IMR-90 (cell line): ENCODE measurements at regions not wholly inside any gene's neighbourhood (a gene's known extent, or its start where the extent isn't known, plus 50 kb on each side); places are given as distances from the start of the nearest gene placed in this dataset.

Experiments used
- ATAC-seq: fragments of 200-7000 bp; cut with Tn5 transposase; 2 replicates; pipeline ENCODE4 v1.9.1; 2020; ENCODE audit warnings: low read depth, mild to moderate bottlenecking, moderate library complexity
- BruUV-seq: library from RNA; stranded (reverse); fragments of 400-500 nt; replicated peaks from 2 replicates; lab custom pipeline; 2021; lab: Mats Ljungman, UMichigan
- CTCF ChIA-PET: fragments of 300-600 bp; formaldehyde crosslinking; extraction: SDS; loops from one replicate; lab custom pipeline; 2021; ENCODE audit warnings: antibody characterized with exemption; lab: Yijun Ruan, JAX
- POLR2A ChIA-PET: fragments of 300-600 bp; sonication (Branson Sonifier 250); formaldehyde crosslinking; loops from one replicate; lab custom pipeline; 2022; ENCODE audit warnings: antibody characterized with exemption; ENCODE audit not compliant: unreplicated experiment; lab: Charles Lee
- DNase-seq: peaks from one replicate; pipeline ENCODE4 v3.0.0; 2013
- H2AFZ ChIP-seq: replicated peaks from 2 replicates; pipeline ENCODE3; 2013; ENCODE audit warnings: low read length, mild to moderate bottlenecking; ENCODE audit not compliant: poor library complexity
- H2AK5ac ChIP-seq: 2 replicates; pipeline ENCODE4 v1.6.1; 2013; ENCODE audit warnings: low read depth, low read length, inconsistent platforms
- H2AK9ac ChIP-seq: replicated peaks from 2 replicates; pipeline ENCODE3; 2013; ENCODE audit warnings: mild to moderate bottlenecking, low read depth, low read length, moderate library complexity; ENCODE audit not compliant: poor library complexity
- H2BK120ac ChIP-seq: 2 replicates; pipeline ENCODE4 v1.6.1; 2013; ENCODE audit warnings: low read depth, low read length, inconsistent platforms
- H2BK15ac ChIP-seq: 3 replicates; pipeline ENCODE4 v1.6.1; 2013; ENCODE audit warnings: low read depth, low read length, inconsistent platforms
- H2BK20ac ChIP-seq: 2 replicates; pipeline ENCODE4 v1.6.1; 2013; ENCODE audit warnings: low read depth, mild to moderate bottlenecking, inconsistent platforms, low read length, moderate library complexity
- H2BK5ac ChIP-seq: 2 replicates; pipeline ENCODE4 v1.6.1; 2013; ENCODE audit warnings: mild to moderate bottlenecking, low read depth, low read length, inconsistent platforms; ENCODE audit not compliant: poor library complexity, severe bottlenecking
- H3K14ac ChIP-seq: replicated peaks from 2 replicates; pipeline ENCODE4 v1.6.1; 2013; ENCODE audit warnings: low read depth, low read length, inconsistent platforms
- H3K18ac ChIP-seq: 2 replicates; pipeline ENCODE4 v1.6.1; 2013; ENCODE audit warnings: low read depth, low read length, control low read depth
- H3K23ac ChIP-seq: 2 replicates; pipeline ENCODE4 v1.6.1; 2013; ENCODE audit warnings: low read depth, low read length, inconsistent platforms
- H3K27ac ChIP-seq: 2 replicates; pipeline ENCODE4 v1.5.1; 2013; ENCODE audit warnings: mild to moderate bottlenecking, control low read depth, low read length; ENCODE audit not compliant: insufficient read depth
- H3K27me3 ChIP-seq: 2 replicates; pipeline ENCODE4 v1.6.1; 2013; ENCODE audit warnings: low read length; ENCODE audit not compliant: control insufficient read depth, insufficient read depth
- H3K36me3 ChIP-seq: 2 replicates; pipeline ENCODE4 v1.6.1; 2013; ENCODE audit warnings: low read length, mixed read lengths; ENCODE audit not compliant: control insufficient read depth, insufficient read depth
- H3K4ac ChIP-seq: 2 replicates; pipeline ENCODE4 v1.6.1; 2013; ENCODE audit warnings: low read depth, low read length, inconsistent platforms
- H3K4me1 ChIP-seq: 2 replicates; pipeline ENCODE4 v1.6.1; 2013; ENCODE audit warnings: low read length, mixed read lengths; ENCODE audit not compliant: control insufficient read depth, insufficient read depth
- H3K4me2 ChIP-seq: 2 replicates; pipeline ENCODE4 v1.6.1; 2013; ENCODE audit warnings: low read depth, mild to moderate bottlenecking, control low read depth, low read length, moderate library complexity
- H3K4me3 ChIP-seq: 2 replicates; pipeline ENCODE4 v1.5.1; 2013; ENCODE audit warnings: low read depth, mild to moderate bottlenecking, control low read depth, low read length, moderate library complexity; ENCODE audit not compliant: insufficient read depth
- H3K56ac ChIP-seq: 2 replicates; pipeline ENCODE4 v1.6.1; 2013; ENCODE audit warnings: low read length, inconsistent platforms; ENCODE audit not compliant: insufficient read depth; ENCODE audit errors: extremely low read depth
- H3K79me1 ChIP-seq, 2 experiments: 2 replicates each; pipeline ENCODE4 v1.6.1; 2013; ENCODE audit warnings: low read length in 2 of 2, inconsistent platforms in 1 of 2, low read depth in 1 of 2
- H3K9ac ChIP-seq: 2 replicates; pipeline ENCODE4 v1.6.1; 2013; ENCODE audit warnings: low read depth, low read length, control low read depth
- H3K9me1 ChIP-seq: 2 replicates; pipeline ENCODE4 v1.6.1; 2013; ENCODE audit warnings: low read length, inconsistent platforms; ENCODE audit not compliant: insufficient read depth
- H3K9me3 ChIP-seq: 2 replicates; pipeline ENCODE4 v1.6.1; 2013; ENCODE audit warnings: low read length; ENCODE audit not compliant: control insufficient read depth, insufficient read depth
- H4K20me1 ChIP-seq: 2 replicates; pipeline ENCODE4 v1.6.1; 2013; ENCODE audit warnings: low read length, inconsistent platforms; ENCODE audit not compliant: insufficient read depth
- H4K5ac ChIP-seq: 2 replicates; pipeline ENCODE4 v1.6.1; 2013; ENCODE audit warnings: mild to moderate bottlenecking, low read depth, low read length, control low read depth
- H4K8ac ChIP-seq, 2 experiments: 2 replicates each; pipeline ENCODE4 v1.6.1; 2013; ENCODE audit warnings: low read depth in 2 of 2, low read length in 2 of 2, control low read depth in 1 of 2, inconsistent platforms in 1 of 2
- H4K91ac ChIP-seq: 2 replicates; pipeline ENCODE4 v1.6.1; 2013; ENCODE audit warnings: low read depth, low read length, inconsistent platforms; ENCODE audit not compliant: insufficient read depth
- BHLHE40 ChIP-seq: fragments of 150-350 bp; IDR thresholded peaks from 2 replicates; pipeline ENCODE4 v1.6.1; 2016; ENCODE audit warnings: mild to moderate bottlenecking, low read depth, low read length
- CEBPB ChIP-seq: IDR thresholded peaks from 2 replicates; pipeline ENCODE4 v1.6.1; 2012; ENCODE audit warnings: low read depth, low read length, improper control_type of control experiment
- CHD1 ChIP-seq: IDR thresholded peaks from 2 replicates; pipeline ENCODE4 v1.6.1; 2012; ENCODE audit warnings: low read depth, low read length, improper control_type of control experiment
- CTCF ChIP-seq: conservative IDR thresholded peaks from 2 replicates; pipeline ENCODE4 v1.5.1; 2012; ENCODE audit warnings: mild to moderate bottlenecking, low read depth, low read length, improper control_type of control experiment
- ELK1 ChIP-seq: fragments of 150-350 bp; IDR thresholded peaks from 2 replicates; pipeline ENCODE4 v1.6.1; 2016; ENCODE audit warnings: low read depth, mild to moderate bottlenecking, low read length, moderate library complexity, borderline replicate concordance
- FOS ChIP-seq: fragments of 150-350 bp; IDR thresholded peaks from 2 replicates; pipeline ENCODE4 v1.6.1; 2016; ENCODE audit warnings: low read depth, low read length
- MAFK ChIP-seq: IDR thresholded peaks from 2 replicates; pipeline ENCODE4 v1.6.1; 2012; ENCODE audit warnings: low read depth, low read length, improper control_type of control experiment
- MAZ ChIP-seq: IDR thresholded peaks from 2 replicates; pipeline ENCODE4 v1.6.1; 2012; ENCODE audit warnings: low read depth, mild to moderate bottlenecking, low read length, improper control_type of control experiment, moderate library complexity, borderline replicate concordance
- MXI1 ChIP-seq: IDR thresholded peaks from 2 replicates; pipeline ENCODE4 v1.6.1; 2012; ENCODE audit warnings: low read depth, mild to moderate bottlenecking, low read length, moderate library complexity, borderline replicate concordance
- NFE2L2 ChIP-seq: fragments of 150-350 bp; IDR thresholded peaks from 2 replicates; pipeline ENCODE4 v1.6.1; 2016; ENCODE audit warnings: low read depth, mild to moderate bottlenecking, low read length
- POLR2A ChIP-seq: IDR thresholded peaks from 2 replicates; pipeline ENCODE4 v1.6.1; 2012; ENCODE audit warnings: mild to moderate bottlenecking, low read depth, low read length
- RAD21 ChIP-seq: IDR thresholded peaks from 2 replicates; pipeline ENCODE4 v1.6.1; 2012; ENCODE audit warnings: low read length, improper control_type of control experiment
- RCOR1 ChIP-seq: IDR thresholded peaks from 2 replicates; pipeline ENCODE4 v1.6.1; 2012; ENCODE audit warnings: mild to moderate bottlenecking, low read length, improper control_type of control experiment; ENCODE audit not compliant: insufficient replicate concordance
- RFX5 ChIP-seq: IDR thresholded peaks from 2 replicates; pipeline ENCODE4 v1.8.0; 2012; ENCODE audit warnings: low read depth, mild to moderate bottlenecking, low read length, moderate library complexity
- SMC3 ChIP-seq: fragments of 150-350 bp; IDR thresholded peaks from 2 replicates; pipeline ENCODE4 v1.6.1; 2016; ENCODE audit warnings: low read depth, mild to moderate bottlenecking, antibody characterized with exemption, low read length, moderate library complexity
- WGBS, 2 experiments: methylation state at CpG; one replicate each; pipeline versions ENCODE4 v1.1.5 to v1.1.7; 2013; ENCODE audit warnings: missing lambda C conversion rate in 2 of 2; ENCODE audit not compliant: insufficient read length in 1 of 2; ENCODE audit errors: extremely low coverage in 2 of 2; 5-methylcytosine and 5-hydroxymethylcytosine counted together
- dilution Hi-C: fragments of 300-500 bp; cut with HindIII; formaldehyde crosslinking; loops from one replicate; pipeline ENCODE4 v1.14.3; 2018; ENCODE audit warnings: low sequenced_read_pairs; ENCODE audit not compliant: unreplicated experiment
- in situ Hi-C: fragments of 300-500 bp; cut with MboI; formaldehyde crosslinking; loops from 3 replicates; pipeline ENCODE4 v1.14.3; 2019; ENCODE audit warnings: low sequenced_read_pairs, inconsistent platforms, mixed read lengths
- intact Hi-C: fragments of 100-400 bp; cut with micrococcal nuclease; formaldehyde crosslinking; loops from 2 replicates; pipeline ENCODE4 v1.10.0; 2022
- TF ChIP-seq, protein P1 (sequence below): fragments of 150-350 bp; IDR thresholded peaks from 2 replicates; pipeline ENCODE4 v1.6.1; 2017; ENCODE audit warnings: mild to moderate bottlenecking, antibody characterized with exemption, low read length, low read depth

DNA sequence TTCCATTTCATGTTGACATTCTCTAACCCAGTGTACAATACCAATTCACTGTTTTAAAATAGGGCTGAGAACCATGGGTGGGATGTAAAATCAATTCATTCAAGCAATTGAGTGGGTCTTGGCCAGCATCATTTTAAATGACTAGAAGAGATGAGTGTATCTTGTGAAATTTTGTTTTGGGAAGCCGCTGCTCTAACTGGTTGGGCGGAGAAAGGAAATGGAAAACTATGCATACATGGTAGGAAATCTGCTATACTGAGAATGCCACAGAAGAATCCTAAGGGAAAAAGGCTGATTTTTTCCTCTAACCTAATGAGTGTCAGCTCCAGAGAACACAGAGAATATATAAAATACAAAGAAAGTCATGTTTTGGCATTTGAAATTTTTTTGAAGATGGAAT, 54.8 kb upstream of the DCLK2 start:
- DNase-seq: no peak
- Histone ChIP-seq H2AK5ac (no peak overlapping the region), H4K91ac (no peak overlapping the region)

More for the DNA sequence above, 54.8 kb upstream of the DCLK2 start:
- no peak overlapping the region for H2AFZ ChIP-seq
- no CpG with 5 or more reads among the region's 2 CpGs for WGBS, 2 experiments
- no peak overlapping the region for H3K4me3 ChIP-seq
- ChIA-PET CTCF (no interaction called here), POLR2A (no interaction called here)
- H3K79me1 ChIP-seq: no peaks in the 10 kb centered on the region
- no peak overlapping the region for H3K4me2 ChIP-seq
- ATAC-seq: no peak
- no peak overlapping the region for H3K9ac ChIP-seq
- H3K56ac ChIP-seq: no peak overlapping the region
- H2BK15ac ChIP-seq: no peak overlapping the region
- no peaks in the 10 kb centered on the region for H3K9me1 ChIP-seq
- dilution Hi-C loops (no loop called here), intact Hi-C loops (no loop called here), in situ Hi-C loops (no loop called here)
- H3K18ac ChIP-seq: no peak overlapping the region
- no peak overlapping the region for H2AK9ac ChIP-seq
- H3K23ac ChIP-seq: no peak overlapping the region
- H4K5ac ChIP-seq: no peak overlapping the region
- no peaks in the 10 kb centered on the region for H3K4me1 ChIP-seq
- H3K27ac ChIP-seq: no peak overlapping the region
- no TSS peak for BruUV-seq
- H4K8ac ChIP-seq: no peak overlapping the region
- H4K20me1 ChIP-seq: no peaks in the 10 kb centered on the region
- peaks cover 7% of the 10 kb centered on the region for H3K9me3 ChIP-seq
- no peak overlapping the region for H2BK120ac ChIP-seq
- no peak overlapping the region for H2BK5ac ChIP-seq
- H3K36me3 ChIP-seq: no peaks in the 10 kb centered on the region
- no peak for TF ChIP-seq RCOR1
- TF ChIP-seq, protein P1, sequence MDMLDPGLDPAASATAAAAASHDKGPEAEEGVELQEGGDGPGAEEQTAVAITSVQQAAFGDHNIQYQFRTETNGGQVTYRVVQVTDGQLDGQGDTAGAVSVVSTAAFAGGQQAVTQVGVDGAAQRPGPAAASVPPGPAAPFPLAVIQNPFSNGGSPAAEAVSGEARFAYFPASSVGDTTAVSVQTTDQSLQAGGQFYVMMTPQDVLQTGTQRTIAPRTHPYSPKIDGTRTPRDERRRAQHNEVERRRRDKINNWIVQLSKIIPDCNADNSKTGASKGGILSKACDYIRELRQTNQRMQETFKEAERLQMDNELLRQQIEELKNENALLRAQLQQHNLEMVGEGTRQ: no peak
- no peak for TF ChIP-seq CHD1
- no peak for TF ChIP-seq MAZ
- no peak for TF ChIP-seq SMC3
- TF ChIP-seq BHLHE40: no peak
- TF ChIP-seq CEBPB: no peak
- TF ChIP-seq CTCF: no peak
- no peak for TF ChIP-seq RFX5
- TF ChIP-seq MXI1: no peak
- no peak for TF ChIP-seq POLR2A
- no peak for TF ChIP-seq MAFK
- no peak for TF ChIP-seq FOS
- TF ChIP-seq ELK1: no peak
- TF ChIP-seq RAD21: no peak
- no peak for TF ChIP-seq NFE2L2
- no peaks in the 10 kb centered on the region for H3K27me3 ChIP-seq
- H3K4ac ChIP-seq: no peak overlapping the region
- no peak overlapping the region for H3K14ac ChIP-seq
- H2BK20ac ChIP-seq: no peak overlapping the region
